ENCODE measurements at regions not wholly inside any gene's neighbourhood (a gene's known extent, or its start where the extent isn't known, plus 50 kb on each side); places are given as distances from the start of the nearest gene placed in this dataset.

DNA sequence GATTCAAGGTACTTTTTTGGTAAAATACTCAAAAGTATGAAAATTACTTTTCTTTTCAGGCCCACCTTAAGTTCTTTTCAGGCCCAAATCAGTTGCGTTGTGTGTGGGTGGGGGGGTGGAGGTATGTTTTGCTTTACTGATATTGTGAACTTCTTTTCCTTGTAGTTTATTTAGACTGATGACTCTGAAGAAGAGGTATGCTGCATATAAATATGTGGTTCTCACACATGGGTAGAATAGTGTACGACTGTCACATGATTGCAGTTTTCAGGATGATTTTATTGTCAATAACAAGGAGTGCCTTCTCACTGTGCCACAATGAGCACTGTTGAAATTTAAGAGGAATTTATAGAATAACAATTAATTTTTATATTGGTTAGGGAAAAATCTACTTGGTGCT is 166.6 kb upstream of the ATP2B1 start:
- H3K27ac ChIP-seq (ENCODE audit: low read depth in 1 of 2, low read length in 2 of 2) = no peak overlapping the region
- no peak for TF ChIP-seq YY1 (IDR thresholded peaks at IDR 0.05)
- TF ChIP-seq RAD21 (IDR thresholded peaks at IDR 0.05) = no peak
- TF ChIP-seq, protein P1, sequence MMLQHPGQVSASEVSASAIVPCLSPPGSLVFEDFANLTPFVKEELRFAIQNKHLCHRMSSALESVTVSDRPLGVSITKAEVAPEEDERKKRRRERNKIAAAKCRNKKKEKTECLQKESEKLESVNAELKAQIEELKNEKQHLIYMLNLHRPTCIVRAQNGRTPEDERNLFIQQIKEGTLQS (IDR thresholded peaks at IDR 0.05) = no peak
- TF ChIP-seq, protein P2, sequence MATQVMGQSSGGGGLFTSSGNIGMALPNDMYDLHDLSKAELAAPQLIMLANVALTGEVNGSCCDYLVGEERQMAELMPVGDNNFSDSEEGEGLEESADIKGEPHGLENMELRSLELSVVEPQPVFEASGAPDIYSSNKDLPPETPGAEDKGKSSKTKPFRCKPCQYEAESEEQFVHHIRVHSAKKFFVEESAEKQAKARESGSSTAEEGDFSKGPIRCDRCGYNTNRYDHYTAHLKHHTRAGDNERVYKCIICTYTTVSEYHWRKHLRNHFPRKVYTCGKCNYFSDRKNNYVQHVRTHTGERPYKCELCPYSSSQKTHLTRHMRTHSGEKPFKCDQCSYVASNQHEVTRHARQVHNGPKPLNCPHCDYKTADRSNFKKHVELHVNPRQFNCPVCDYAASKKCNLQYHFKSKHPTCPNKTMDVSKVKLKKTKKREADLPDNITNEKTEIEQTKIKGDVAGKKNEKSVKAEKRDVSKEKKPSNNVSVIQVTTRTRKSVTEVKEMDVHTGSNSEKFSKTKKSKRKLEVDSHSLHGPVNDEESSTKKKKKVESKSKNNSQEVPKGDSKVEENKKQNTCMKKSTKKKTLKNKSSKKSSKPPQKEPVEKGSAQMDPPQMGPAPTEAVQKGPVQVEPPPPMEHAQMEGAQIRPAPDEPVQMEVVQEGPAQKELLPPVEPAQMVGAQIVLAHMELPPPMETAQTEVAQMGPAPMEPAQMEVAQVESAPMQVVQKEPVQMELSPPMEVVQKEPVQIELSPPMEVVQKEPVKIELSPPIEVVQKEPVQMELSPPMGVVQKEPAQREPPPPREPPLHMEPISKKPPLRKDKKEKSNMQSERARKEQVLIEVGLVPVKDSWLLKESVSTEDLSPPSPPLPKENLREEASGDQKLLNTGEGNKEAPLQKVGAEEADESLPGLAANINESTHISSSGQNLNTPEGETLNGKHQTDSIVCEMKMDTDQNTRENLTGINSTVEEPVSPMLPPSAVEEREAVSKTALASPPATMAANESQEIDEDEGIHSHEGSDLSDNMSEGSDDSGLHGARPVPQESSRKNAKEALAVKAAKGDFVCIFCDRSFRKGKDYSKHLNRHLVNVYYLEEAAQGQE (IDR thresholded peaks at IDR 0.05) = no peak
- TF ChIP-seq HNF4G (IDR thresholded peaks at IDR 0.05) = no peak
- no peak for TF ChIP-seq RXRA (IDR thresholded peaks at IDR 0.05)
- no peak for TF ChIP-seq TAF1 (conservative IDR thresholded peaks at IDR 0.05)
- no peaks in the 10 kb centered on the region for H3K4me1 ChIP-seq (ENCODE audit: control insufficient read depth in 4 of 4, insufficient read depth in 4 of 4, low read length in 3 of 4)
- no peaks in the 10 kb centered on the region for H3K36me3 ChIP-seq (ENCODE audit: control insufficient read depth in 4 of 4, insufficient read depth in 3 of 4, low read depth in 1 of 4, low read length in 3 of 4)
- H3K4me3 ChIP-seq (ENCODE audit: low read depth in 1 of 3, low read length in 3 of 3) = no peak overlapping the region
- 91% methylated on average over 2 of the region's 2 CpGs for WGBS
- H3K9me3 ChIP-seq (ENCODE audit: control insufficient read depth in 4 of 4, low read length in 3 of 4) = peaks cover 0 to 3% (median under 1%) of the 10 kb centered on the region in 4 donors
- no peak overlapping the region for H3K9ac ChIP-seq (ENCODE audit: low read depth in 1 of 2, low read length in 2 of 2)
- no peak for DNase-seq (ENCODE audit: low spot score)
- H3K27me3 ChIP-seq (ENCODE audit: control insufficient read depth in 4 of 4, insufficient read depth in 4 of 4, low read length in 3 of 4) = no peaks in the 10 kb centered on the region

DNA sequence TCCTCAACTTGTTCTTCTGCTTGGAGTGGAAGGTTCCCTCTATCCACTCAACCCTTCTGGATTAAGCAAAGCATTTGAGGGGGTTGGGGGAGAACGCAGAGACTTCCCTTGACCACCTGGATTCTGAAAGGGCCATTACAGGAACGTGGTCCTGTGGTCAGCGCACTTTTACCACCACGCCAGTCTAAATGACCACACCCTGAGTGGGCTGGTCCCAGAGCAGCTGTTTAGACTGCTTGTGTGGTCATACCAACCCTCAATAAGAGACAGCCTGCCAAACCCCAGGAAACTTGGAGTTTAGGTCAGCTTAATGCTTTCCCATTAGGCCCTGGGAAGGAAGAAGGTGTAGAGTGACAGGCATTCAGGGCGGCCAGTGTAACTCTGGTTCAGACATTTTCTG is 165.5 kb upstream of the ATP2B1 start:
- no peak for TF ChIP-seq RXRA (IDR thresholded peaks at IDR 0.05)
- TF ChIP-seq FOXA1 (IDR thresholded peaks at IDR 0.05) = no peak
- no peak for TF ChIP-seq RAD21 (IDR thresholded peaks at IDR 0.05)
- TF ChIP-seq HNF4G (IDR thresholded peaks at IDR 0.05) = no peak
- no peak for TF ChIP-seq SP1 (IDR thresholded peaks at IDR 0.05)
- TF ChIP-seq GABPA (IDR thresholded peaks at IDR 0.05 in 1 of 2, conservative IDR thresholded peaks at IDR 0.05 in 1 of 2) = no peak
- TF ChIP-seq YY1 (IDR thresholded peaks at IDR 0.05) = no peak
- H3K27ac ChIP-seq (ENCODE audit: low read depth in 1 of 2, low read length in 2 of 2) = no peak overlapping the region

DNA sequence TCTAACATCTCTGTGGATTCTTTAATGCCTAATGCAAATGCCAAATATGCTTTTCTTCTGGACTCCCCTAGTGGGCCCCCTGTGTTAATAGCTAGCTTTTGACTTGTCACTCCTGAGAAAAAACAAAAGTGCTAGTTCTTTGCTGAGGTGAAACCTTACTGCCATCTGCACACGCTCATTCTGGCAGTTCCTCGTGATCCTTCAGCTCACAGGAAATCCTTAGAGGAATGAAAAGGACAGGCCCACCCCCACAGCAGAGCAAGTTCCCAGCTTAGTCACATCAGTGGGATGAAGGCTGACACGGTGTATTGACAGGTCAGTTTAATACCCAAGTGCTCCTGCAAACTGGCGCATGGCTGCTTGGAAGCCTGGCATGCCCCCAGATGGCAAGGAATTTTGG is 165.1 kb upstream of the ATP2B1 start:
- no peak overlapping the region for H3K9ac ChIP-seq (ENCODE audit: low read depth in 1 of 2, low read length in 2 of 2)
- TF ChIP-seq NR2F2 (IDR thresholded peaks at IDR 0.05) (no peak), EGR1 (IDR thresholded peaks at IDR 0.05; ENCODE audit: low read depth in 2 of 2) (no peak), ZBTB33 (IDR thresholded peaks at IDR 0.05) (no peak), FOXA1 (IDR thresholded peaks at IDR 0.05) (no peak), JUND (IDR thresholded peaks at IDR 0.05) (no peak), HNF4A (conservative IDR thresholded peaks at IDR 0.05) (no peak)
- TF ChIP-seq, protein P1 (IDR thresholded peaks at IDR 0.05) = no peak
- TF ChIP-seq, protein P3, sequence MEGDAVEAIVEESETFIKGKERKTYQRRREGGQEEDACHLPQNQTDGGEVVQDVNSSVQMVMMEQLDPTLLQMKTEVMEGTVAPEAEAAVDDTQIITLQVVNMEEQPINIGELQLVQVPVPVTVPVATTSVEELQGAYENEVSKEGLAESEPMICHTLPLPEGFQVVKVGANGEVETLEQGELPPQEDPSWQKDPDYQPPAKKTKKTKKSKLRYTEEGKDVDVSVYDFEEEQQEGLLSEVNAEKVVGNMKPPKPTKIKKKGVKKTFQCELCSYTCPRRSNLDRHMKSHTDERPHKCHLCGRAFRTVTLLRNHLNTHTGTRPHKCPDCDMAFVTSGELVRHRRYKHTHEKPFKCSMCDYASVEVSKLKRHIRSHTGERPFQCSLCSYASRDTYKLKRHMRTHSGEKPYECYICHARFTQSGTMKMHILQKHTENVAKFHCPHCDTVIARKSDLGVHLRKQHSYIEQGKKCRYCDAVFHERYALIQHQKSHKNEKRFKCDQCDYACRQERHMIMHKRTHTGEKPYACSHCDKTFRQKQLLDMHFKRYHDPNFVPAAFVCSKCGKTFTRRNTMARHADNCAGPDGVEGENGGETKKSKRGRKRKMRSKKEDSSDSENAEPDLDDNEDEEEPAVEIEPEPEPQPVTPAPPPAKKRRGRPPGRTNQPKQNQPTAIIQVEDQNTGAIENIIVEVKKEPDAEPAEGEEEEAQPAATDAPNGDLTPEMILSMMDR (IDR thresholded peaks at IDR 0.05; ENCODE audit: low read depth, low read length, missing input control) = no peak
- H3K9me3 ChIP-seq (ENCODE audit: control insufficient read depth in 4 of 4, low read length in 3 of 4) = peaks cover 0 to 6% (median under 1%) of the 10 kb centered on the region in 4 donors
- no peaks in the 10 kb centered on the region for H3K4me1 ChIP-seq (ENCODE audit: control insufficient read depth in 4 of 4, insufficient read depth in 4 of 4, low read length in 3 of 4)
- no peaks in the 10 kb centered on the region for H3K36me3 ChIP-seq (ENCODE audit: control insufficient read depth in 4 of 4, insufficient read depth in 3 of 4, low read depth in 1 of 4, low read length in 3 of 4)
- H3K4me3 ChIP-seq (ENCODE audit: low read depth in 1 of 3, low read length in 3 of 3) = no peak overlapping the region
- no peak for DNase-seq (ENCODE audit: low spot score)
- no peaks in the 10 kb centered on the region for H3K27me3 ChIP-seq (ENCODE audit: control insufficient read depth in 4 of 4, insufficient read depth in 4 of 4, low read length in 3 of 4)
- H3K27ac ChIP-seq (ENCODE audit: low read depth in 1 of 2, low read length in 2 of 2) = no peak overlapping the region
- WGBS = 67% methylated on average over 4 of the region's 4 CpGs

More for the DNA sequence above, 165.5 kb upstream of the ATP2B1 start:
- H3K9ac ChIP-seq (ENCODE audit: low read depth in 1 of 2, low read length in 2 of 2) = no peak overlapping the region
- 92% methylated on average over 5 of the region's 5 CpGs for WGBS
- no peak for DNase-seq (ENCODE audit: low spot score)
- no peak overlapping the region for H3K4me3 ChIP-seq (ENCODE audit: low read depth in 1 of 3, low read length in 3 of 3)
- peaks cover 0 to 6% (median under 1%) of the 10 kb centered on the region in 4 donors for H3K9me3 ChIP-seq (ENCODE audit: control insufficient read depth in 4 of 4, low read length in 3 of 4)
- no peaks in the 10 kb centered on the region for H3K36me3 ChIP-seq (ENCODE audit: control insufficient read depth in 4 of 4, insufficient read depth in 3 of 4, low read depth in 1 of 4, low read length in 3 of 4)
- H3K4me1 ChIP-seq (ENCODE audit: control insufficient read depth in 4 of 4, insufficient read depth in 4 of 4, low read length in 3 of 4) = no peaks in the 10 kb centered on the region
- H3K27me3 ChIP-seq (ENCODE audit: control insufficient read depth in 4 of 4, insufficient read depth in 4 of 4, low read length in 3 of 4) = no peaks in the 10 kb centered on the region
